ENCODE measurements at regions not wholly inside any gene's neighbourhood (a gene's known extent, or its start where the extent isn't known, plus 50 kb on each side); places are given as distances from the start of the nearest gene placed in this dataset.

DNA sequence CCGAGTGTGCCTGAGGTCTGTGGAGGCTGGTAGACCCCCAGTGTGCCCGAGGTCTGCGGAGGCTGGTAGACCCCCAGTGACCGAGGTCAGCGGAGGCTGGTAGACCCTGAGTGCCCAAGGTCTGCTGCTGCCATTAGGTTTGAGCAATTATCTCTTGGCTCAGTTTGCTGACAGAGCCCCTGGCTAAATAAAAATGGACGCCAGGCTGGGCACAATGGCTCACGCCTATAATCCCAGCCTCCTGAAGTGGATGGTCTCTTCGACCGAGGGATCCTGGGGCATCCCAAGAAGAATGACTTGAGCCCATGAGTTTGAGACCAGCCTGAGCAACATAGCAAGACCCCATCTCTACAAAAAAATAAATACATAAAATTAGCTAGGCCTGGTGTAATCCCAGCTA, 98.7 kb upstream of the ZNF469 start:
- Histone ChIP-seq H3K4ac (replicated peaks; ENCODE audit: insufficient read length, low read depth, low read length) (no peak overlapping the region), H3K27ac (ENCODE audit: low read depth, low read length) (no peak overlapping the region), H3K79me1 (ENCODE audit: low read depth, low read length) (no peaks in the 10 kb centered on the region), H3K9ac (replicated peaks in 1 of 4; ENCODE audit: extremely low read depth in 1 of 4, low read depth in 3 of 4, low read length in 3 of 4) (no peak overlapping the region), H3K23me2 (ENCODE audit: low read depth, low read length) (peaks cover 3% of the 10 kb centered on the region; the same call in 1 of the 2 replicates), H3K18ac (ENCODE audit: extremely low read depth, low read length) (no peak overlapping the region), H4K5ac (ENCODE audit: insufficient read length, low read depth, low read length) (no peak overlapping the region), H4K20me1 (replicated peaks in 1 of 2; ENCODE audit: control insufficient read depth in 1 of 2, insufficient read depth in 2 of 2, low read length in 2 of 2) (peaks cover 0 to 1% of the 10 kb centered on the region in 2 experiments), H3K56ac (replicated peaks; ENCODE audit: insufficient read length, low read depth, low read length) (no peak overlapping the region), H2BK20ac (ENCODE audit: low read length) (no peak overlapping the region), H2AFZ (ENCODE audit: low read length) (no peak overlapping the region), H2BK15ac (ENCODE audit: low read length) (no peak overlapping the region), H4K91ac (replicated peaks; ENCODE audit: insufficient read length, low read length) (no peak overlapping the region), H2BK120ac (replicated peaks; ENCODE audit: low read depth, low read length) (no peak overlapping the region), H4K8ac (ENCODE audit: extremely low read depth, insufficient read depth, low read length) (no peak overlapping the region), H3K79me2 (ENCODE audit: control insufficient read depth in 1 of 2, insufficient read depth in 2 of 2, low read length in 2 of 2) (no peaks in the 10 kb centered on the region), H3K27me3 (replicated peaks in 1 of 4; ENCODE audit: control insufficient read depth in 3 of 4, extremely low read depth in 1 of 4, insufficient read depth in 3 of 4, low read length in 3 of 4) (no peaks in the 10 kb centered on the region), H3K14ac (ENCODE audit: insufficient read length) (no peak overlapping the region), H3K9me3 (ENCODE audit: insufficient read depth in 2 of 2, low read depth in 1 of 2, low read length in 1 of 2) (peaks cover 66 to 78% of the 10 kb centered on the region in 2 experiments), H2BK5ac (ENCODE audit: low read depth, low read length) (no peak overlapping the region), H2AK5ac (ENCODE audit: low read depth, low read length) (no peak overlapping the region), H3K4me1 (replicated peaks in 1 of 4; ENCODE audit: control insufficient read depth in 3 of 4, insufficient read depth in 4 of 4, low read length in 3 of 4) (no peaks in the 10 kb centered on the region), H2BK12ac (ENCODE audit: low read depth, low read length) (no peak overlapping the region), H3K36me3 (ENCODE audit: control insufficient read depth in 2 of 4, insufficient read depth in 4 of 4, low read length in 3 of 4) (no peaks in the 10 kb centered on the region), H3K4me2 (ENCODE audit: insufficient read depth in 1 of 2, low read depth in 2 of 2, low read length in 2 of 2) (no peak overlapping the region), H3K4me3 (ENCODE audit: extremely low read depth in 1 of 4, insufficient read depth in 2 of 4, low read depth in 3 of 4, low read length in 4 of 4) (no peak overlapping the region), H3K23ac (ENCODE audit: insufficient read length) (no peak overlapping the region)
- CTCF ChIA-PET (ENCODE audit: partially characterized antibody) = no interaction called here
- DNase-seq (ENCODE audit: low read depth in 1 of 2, low spot score in 2 of 2) (no peak), FAIRE-seq (no peak)
- WGBS, 2 experiments (ENCODE audit: extremely low coverage in 1 of 2, insufficient coverage in 1 of 2, insufficient read length in 1 of 2, insufficient replicate concordance in 2 of 2, low coverage in 1 of 2, low lambda C conversion rate in 2 of 2, missing lambda C conversion rate in 1 of 2) = 78% methylated on average over 7 of the region's 9 CpGs; no CpG with 5 or more reads in 1 of the 2 experiments
- POLR2A ChIA-PET (ENCODE audit: partially characterized antibody) = no interaction called here
- no peak for TF ChIP-seq CBX8 (IDR thresholded peaks at IDR 0.05; ENCODE audit: borderline replicate concordance, low read depth, low read length)

All from H1 (cell line).